ENCODE measurements at regions not wholly inside any gene's neighbourhood (a gene's known extent, or its start where the extent isn't known, plus 50 kb on each side); places are given as distances from the start of the nearest gene placed in this dataset.

GRCh38 chr10:78207776-78208175 is 174.1 kb downstream of the RPS24 start:
- Histone ChIP-seq H3K79me2 (ENCODE audit: control insufficient read depth, insufficient read depth, low read length) (no peaks in the 10 kb centered on the region), H3K27me3 (replicated peaks in 1 of 4; ENCODE audit: control extremely low read depth in 1 of 4, control insufficient read depth in 3 of 4, insufficient read depth in 4 of 4, low read length in 3 of 4) (no peaks in the 10 kb centered on the region), H3K9ac (ENCODE audit: low read length) (no peak overlapping the region), H3K27ac (ENCODE audit: low read length in 2 of 2) (no peak overlapping the region), H3K9me3 (ENCODE audit: control extremely low read depth in 1 of 3, control insufficient read depth in 2 of 3, insufficient read depth in 1 of 3, low read length in 2 of 3) (no peaks in the 10 kb centered on the region), H3K4me1 (ENCODE audit: control insufficient read depth in 2 of 2, insufficient read depth in 2 of 2, low read length in 2 of 2) (no peaks in the 10 kb centered on the region), H3K36me3 (replicated peaks in 1 of 2; ENCODE audit: control extremely low read depth in 1 of 2, control insufficient read depth in 1 of 2, extremely low read depth in 1 of 2, insufficient read depth in 2 of 2, low read length in 1 of 2) (no peaks in the 10 kb centered on the region), H4K20me1 (ENCODE audit: control insufficient read depth, insufficient read depth, low read length, poor library complexity, severe bottlenecking) (no peaks in the 10 kb centered on the region), H3K4me3 (ENCODE audit: control extremely low read depth in 1 of 5, extremely low read depth in 1 of 5, insufficient read depth in 1 of 5, low read depth in 2 of 5, low read length in 4 of 5) (no peak overlapping the region), H2AFZ (ENCODE audit: insufficient read depth, low read depth, low read length, poor library complexity, severe bottlenecking) (no peak overlapping the region), H3K4me2 (replicated peaks; ENCODE audit: low read depth, low read length, poor library complexity, severe bottlenecking) (no peak overlapping the region)
- CTCF ChIA-PET = interaction anchor here (1.0 kb wide), 1 partner anchor 450 kb away, joined by 3 read pairs; no protein-coding TSS in a partner anchor
- H3K4me3 Mint-ChIP-seq = no peak overlapping the region
- H3K4me1 Mint-ChIP-seq = no peaks in the 10 kb centered on the region
- H3K27ac Mint-ChIP-seq = no peak overlapping the region
- POLR2A ChIA-PET = no interaction called here
- TF ChIP-seq CTCF (IDR thresholded peaks at IDR 0.05) = no peak
- DNase-seq (no peak), ATAC-seq (ENCODE audit: low read depth) (no peak)
- intact Hi-C loops (cut with micrococcal nuclease) = no loop called here
- H3K9me3 Mint-ChIP-seq (ENCODE audit: insufficient read depth) = no peaks in the 10 kb centered on the region
- 65% methylated on average over 3 of the region's 4 CpGs for WGBS (ENCODE audit: insufficient coverage)
- H3K27me3 Mint-ChIP-seq = peaks cover 5% of the 10 kb centered on the region

- Histone ChIP-seq H3K27me3 (replicated peaks in 1 of 4; ENCODE audit: control extremely low read depth in 1 of 4, control insufficient read depth in 3 of 4, insufficient read depth in 4 of 4, low read length in 3 of 4) (no peaks in the 10 kb centered on the region), H3K4me2 (replicated peaks; ENCODE audit: low read depth, low read length, poor library complexity, severe bottlenecking) (no peak overlapping the region), H2AFZ (ENCODE audit: insufficient read depth, low read depth, low read length, poor library complexity, severe bottlenecking) (no peak overlapping the region), H3K27ac (ENCODE audit: low read length in 2 of 2) (no peak overlapping the region), H3K4me3 (ENCODE audit: control extremely low read depth in 1 of 5, extremely low read depth in 1 of 5, insufficient read depth in 1 of 5, low read depth in 2 of 5, low read length in 4 of 5) (no peak overlapping the region), H3K9ac (ENCODE audit: low read length) (no peak overlapping the region), H3K36me3 (replicated peaks in 1 of 2; ENCODE audit: control extremely low read depth in 1 of 2, control insufficient read depth in 1 of 2, extremely low read depth in 1 of 2, insufficient read depth in 2 of 2, low read length in 1 of 2) (no peaks in the 10 kb centered on the region), H3K4me1 (ENCODE audit: control insufficient read depth in 2 of 2, insufficient read depth in 2 of 2, low read length in 2 of 2) (no peaks in the 10 kb centered on the region), H3K9me3 (ENCODE audit: control extremely low read depth in 1 of 3, control insufficient read depth in 2 of 3, insufficient read depth in 1 of 3, low read length in 2 of 3) (no peaks in the 10 kb centered on the region), H3K79me2 (ENCODE audit: control insufficient read depth, insufficient read depth, low read length) (no peaks in the 10 kb centered on the region), H4K20me1 (ENCODE audit: control insufficient read depth, insufficient read depth, low read length, poor library complexity, severe bottlenecking) (no peaks in the 10 kb centered on the region)
- no peak overlapping the region for H3K27ac Mint-ChIP-seq
- DNase-seq (no peak), ATAC-seq (ENCODE audit: low read depth) (no peak)
- no peak overlapping the region for H3K4me3 Mint-ChIP-seq
- TF ChIP-seq EZH2 (IDR thresholded peaks at IDR 0.05; ENCODE audit: borderline replicate concordance, insufficient read depth, low read depth, low read length, poor library complexity, severe bottlenecking) (no peak), CTCF (IDR thresholded peaks at IDR 0.05) (no peak)
- no peaks in the 10 kb centered on the region for H3K9me3 Mint-ChIP-seq (ENCODE audit: insufficient read depth)
- intact Hi-C loops (cut with micrococcal nuclease) = no loop called here
- WGBS (ENCODE audit: insufficient coverage) = 64% methylated on average over 2 of the region's 4 CpGs
- peaks cover 14% of the 10 kb centered on the region for H3K27me3 Mint-ChIP-seq
- H3K4me1 Mint-ChIP-seq = no peaks in the 10 kb centered on the region
- ChIA-PET POLR2A (no interaction called here), CTCF (no interaction called here)
Measured at GRCh38 chr10:78209970-78210369, 176.3 kb downstream of the RPS24 start.
